GM12875 (cell line): ENCODE measurements at regions not wholly inside any gene's neighbourhood (a gene's known extent, or its start where the extent isn't known, plus 50 kb on each side); places are given as distances from the start of the nearest gene placed in this dataset.

ENCODE experiments used
- H3K4me3 ChIP-seq: one replicate; pipeline ENCODE4 v1.5.1; 2011; ENCODE audit warnings: low read depth, low read length, control low read depth
- CTCF ChIP-seq: IDR thresholded peaks from 2 replicates; pipeline ENCODE4 v1.5.1; 2011; ENCODE audit warnings: low read depth, mild to moderate bottlenecking, control low read depth, inconsistent platforms, low read length, moderate library complexity, borderline replicate concordance; ENCODE audit not compliant: insufficient read depth

- peak overlapping the region; percentile 52 for H3K4me3 ChIP-seq
- TF ChIP-seq CTCF: no peak
Observed at GRCh38 chr15:99511866-99512661, 53.7 kb upstream of the MEF2A start.

GRCh38 chr15:99514306-99514705 lies 51.5 kb upstream of the MEF2A start:
- TF ChIP-seq CTCF: no peak
- H3K4me3 ChIP-seq: no peak overlapping the region
